Glutamatergic neuron (in vitro differentiated cells): ENCODE measurements at regions not wholly inside any gene's neighbourhood (a gene's known extent, or its start where the extent isn't known, plus 50 kb on each side); places are given as distances from the start of the nearest gene placed in this dataset.

ENCODE experiments used
- DNase-seq: peaks from one replicate; pipeline ENCODE4 v3.0.0; 2022
- H3K27ac Mint-ChIP-seq: one replicate; pipeline ENCODE4 v1.8.0; 2020; ENCODE audit warnings: mild to moderate bottlenecking, mixed read lengths, inconsistent platforms; ENCODE audit not compliant: unreplicated experiment
- H3K27me3 Mint-ChIP-seq: one replicate; pipeline ENCODE4 v1.8.0; 2020; ENCODE audit warnings: mild to moderate bottlenecking, moderate library complexity, mixed read lengths, inconsistent platforms; ENCODE audit not compliant: unreplicated experiment
- H3K36me3 Mint-ChIP-seq: one replicate; pipeline ENCODE4 v1.8.0; 2020; ENCODE audit warnings: mild to moderate bottlenecking, mixed read lengths, inconsistent platforms; ENCODE audit not compliant: unreplicated experiment
- H3K4me1 Mint-ChIP-seq: one replicate; pipeline ENCODE4 v1.8.0; 2020; ENCODE audit warnings: mild to moderate bottlenecking, low read depth, mixed read lengths, inconsistent platforms; ENCODE audit not compliant: unreplicated experiment
- H3K4me3 Mint-ChIP-seq: one replicate; pipeline ENCODE4 v1.8.0; 2020; ENCODE audit warnings: mild to moderate bottlenecking, mixed read lengths, inconsistent platforms; ENCODE audit not compliant: unreplicated experiment
- H3K9me3 Mint-ChIP-seq: one replicate; pipeline ENCODE4 v1.8.0; 2020; ENCODE audit warnings: mild to moderate bottlenecking, moderate library complexity, mixed read lengths, inconsistent platforms; ENCODE audit not compliant: unreplicated experiment
- TF ChIP-seq, protein P1 (sequence below): fragments of 200-600 bp; sonication (generic); IDR thresholded peaks from one replicate; pipeline ENCODE4 v1.5.0; 2021; ENCODE audit not compliant: partially characterized antibody, unreplicated experiment

DNA sequence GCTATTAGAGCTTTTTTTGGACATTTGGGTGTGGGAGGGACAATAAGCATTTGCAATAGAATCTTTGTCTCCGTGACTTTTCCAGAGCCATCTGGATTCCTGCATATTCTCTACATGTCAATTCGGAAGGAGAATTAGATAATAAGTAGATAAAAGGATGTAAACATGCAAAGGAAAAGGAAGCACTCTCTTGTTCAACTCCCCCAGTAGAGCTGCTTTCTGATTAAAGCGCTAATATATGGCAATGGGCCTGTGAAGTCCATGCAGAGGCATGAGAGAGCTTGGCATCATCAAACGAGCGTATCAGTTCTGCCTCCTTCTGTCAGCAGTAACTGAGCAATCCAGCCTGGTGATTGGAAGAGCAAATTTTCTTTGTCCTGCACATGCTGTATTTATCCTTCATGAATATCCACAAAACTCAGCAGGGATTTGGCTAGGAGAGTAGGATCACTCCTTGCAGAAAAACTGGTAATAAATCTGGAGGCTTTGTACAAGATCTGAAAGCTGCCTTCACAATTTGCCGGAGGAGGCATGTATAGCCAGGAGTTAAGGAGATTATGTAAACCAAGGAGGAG lies 1752.9 kb downstream of the MAT2B start:
- peaks cover 2% of the 10 kb centered on the region for H3K9me3 Mint-ChIP-seq
- H3K27ac Mint-ChIP-seq = no peak overlapping the region
- TF ChIP-seq, protein P1, sequence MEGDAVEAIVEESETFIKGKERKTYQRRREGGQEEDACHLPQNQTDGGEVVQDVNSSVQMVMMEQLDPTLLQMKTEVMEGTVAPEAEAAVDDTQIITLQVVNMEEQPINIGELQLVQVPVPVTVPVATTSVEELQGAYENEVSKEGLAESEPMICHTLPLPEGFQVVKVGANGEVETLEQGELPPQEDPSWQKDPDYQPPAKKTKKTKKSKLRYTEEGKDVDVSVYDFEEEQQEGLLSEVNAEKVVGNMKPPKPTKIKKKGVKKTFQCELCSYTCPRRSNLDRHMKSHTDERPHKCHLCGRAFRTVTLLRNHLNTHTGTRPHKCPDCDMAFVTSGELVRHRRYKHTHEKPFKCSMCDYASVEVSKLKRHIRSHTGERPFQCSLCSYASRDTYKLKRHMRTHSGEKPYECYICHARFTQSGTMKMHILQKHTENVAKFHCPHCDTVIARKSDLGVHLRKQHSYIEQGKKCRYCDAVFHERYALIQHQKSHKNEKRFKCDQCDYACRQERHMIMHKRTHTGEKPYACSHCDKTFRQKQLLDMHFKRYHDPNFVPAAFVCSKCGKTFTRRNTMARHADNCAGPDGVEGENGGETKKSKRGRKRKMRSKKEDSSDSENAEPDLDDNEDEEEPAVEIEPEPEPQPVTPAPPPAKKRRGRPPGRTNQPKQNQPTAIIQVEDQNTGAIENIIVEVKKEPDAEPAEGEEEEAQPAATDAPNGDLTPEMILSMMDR = no peak
- no peaks in the 10 kb centered on the region for H3K27me3 Mint-ChIP-seq
- no peaks in the 10 kb centered on the region for H3K36me3 Mint-ChIP-seq
- DNase-seq = no peak
- H3K4me3 Mint-ChIP-seq = no peak overlapping the region
- peaks cover 4% of the 10 kb centered on the region for H3K4me1 Mint-ChIP-seq

DNA sequence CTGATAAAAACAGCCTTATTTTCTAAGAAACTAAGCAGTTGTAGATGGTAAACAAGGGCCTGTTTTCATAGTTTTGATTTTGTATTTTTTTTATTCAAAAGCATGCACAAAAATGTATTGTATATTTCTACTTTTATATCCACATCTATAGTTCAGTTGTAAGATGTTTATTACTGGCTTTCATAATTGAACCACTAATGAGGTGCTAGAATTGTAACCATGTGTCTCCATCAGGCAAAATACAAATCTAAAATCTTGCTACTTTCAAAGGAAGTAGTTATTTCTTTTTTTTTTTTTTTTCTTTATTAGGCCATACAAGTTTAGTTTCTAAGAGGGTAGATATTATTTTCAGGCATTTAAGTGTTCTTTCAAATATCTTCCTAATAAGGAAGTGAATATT lies 1755.0 kb downstream of the MAT2B start:
- no peaks in the 10 kb centered on the region for H3K36me3 Mint-ChIP-seq
- H3K4me1 Mint-ChIP-seq = peaks cover 7% of the 10 kb centered on the region
- TF ChIP-seq, protein P1 = no peak
- no peak overlapping the region for H3K27ac Mint-ChIP-seq
- H3K9me3 Mint-ChIP-seq = peaks cover 2% of the 10 kb centered on the region
- no peak for DNase-seq
- H3K4me3 Mint-ChIP-seq = no peak overlapping the region
- no peaks in the 10 kb centered on the region for H3K27me3 Mint-ChIP-seq

DNA sequence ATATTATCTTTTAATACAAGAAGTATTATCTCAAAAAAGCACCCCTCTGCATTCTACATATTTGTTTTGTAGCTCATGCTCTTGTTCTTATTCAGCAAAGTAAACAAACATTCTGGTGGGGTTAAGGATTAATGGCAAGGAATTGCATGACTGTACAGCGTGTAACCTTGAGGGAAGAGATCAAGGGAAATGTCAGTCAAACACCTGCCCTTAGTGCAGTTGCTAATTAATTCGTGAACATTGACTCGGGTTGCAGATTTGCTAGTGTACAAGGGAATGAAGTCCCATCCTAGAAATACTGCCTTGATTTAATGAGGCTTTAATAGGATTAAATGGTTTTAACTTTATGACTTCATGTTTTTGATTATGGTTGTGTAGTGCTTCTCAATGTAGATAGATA lies 1758.1 kb downstream of the MAT2B start:
- Mint-ChIP-seq H3K36me3 (no peaks in the 10 kb centered on the region), H3K27me3 (peaks cover 3% of the 10 kb centered on the region), H3K4me1 (peaks cover 4% of the 10 kb centered on the region)

DNA sequence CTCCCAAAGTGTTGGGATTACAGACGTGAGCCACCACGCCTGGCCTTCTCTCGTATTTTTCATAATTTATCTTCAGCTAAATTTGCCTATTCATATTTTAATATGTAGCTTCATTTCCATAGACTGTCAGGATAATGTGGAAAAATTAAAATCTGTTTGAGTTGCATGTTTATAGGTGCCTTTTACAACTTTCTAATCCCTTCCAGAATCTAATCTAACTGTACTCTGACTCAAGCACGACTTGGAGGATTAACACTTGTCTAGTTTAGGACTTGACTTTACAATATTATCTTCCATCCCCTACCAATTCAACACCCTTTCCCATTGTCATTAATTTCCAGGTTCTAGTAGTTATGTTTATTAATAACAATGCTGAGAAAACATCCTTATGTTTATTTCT lies 1761.5 kb downstream of the MAT2B start:
- Mint-ChIP-seq H3K4me1 (peaks cover 4% of the 10 kb centered on the region), H3K36me3 (no peaks in the 10 kb centered on the region), H3K9me3 (no peaks in the 10 kb centered on the region), H3K4me3 (no peak overlapping the region), H3K27me3 (peaks cover 3% of the 10 kb centered on the region), H3K27ac (no peak overlapping the region)
- TF ChIP-seq, protein P1 = no peak
- DNase-seq = no peak

More for the DNA sequence above, 1758.1 kb downstream of the MAT2B start:
- TF ChIP-seq, protein P1 = no peak
- no peak for DNase-seq
- H3K4me3 Mint-ChIP-seq = no peak overlapping the region
- no peaks in the 10 kb centered on the region for H3K9me3 Mint-ChIP-seq
- no peak overlapping the region for H3K27ac Mint-ChIP-seq

DNA sequence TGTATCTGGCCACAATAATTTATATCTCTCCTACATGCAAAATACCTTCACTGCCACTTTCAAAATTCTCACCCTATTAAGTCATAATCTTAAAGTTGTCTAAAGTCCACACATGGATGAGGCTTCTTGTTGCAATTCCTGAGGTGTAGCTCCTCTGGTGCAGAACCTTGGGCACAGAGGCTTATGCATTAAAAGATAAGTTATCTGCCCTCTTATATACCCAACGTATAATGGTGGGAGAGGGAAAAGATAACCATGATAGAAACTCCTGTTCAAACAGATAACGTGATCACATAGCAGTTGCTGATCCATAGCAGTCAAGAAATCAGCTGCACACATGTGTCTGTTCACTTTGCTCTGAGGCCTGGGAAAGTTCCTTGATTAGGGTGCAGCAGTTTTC lies 1767.0 kb downstream of the MAT2B start:
- no peak overlapping the region for H3K4me3 Mint-ChIP-seq
- H3K4me1 Mint-ChIP-seq = no peaks in the 10 kb centered on the region
- no peaks in the 10 kb centered on the region for H3K36me3 Mint-ChIP-seq
- DNase-seq = no peak
- H3K27ac Mint-ChIP-seq = no peak overlapping the region
- no peaks in the 10 kb centered on the region for H3K9me3 Mint-ChIP-seq
- TF ChIP-seq, protein P1 = no peak
- no peaks in the 10 kb centered on the region for H3K27me3 Mint-ChIP-seq
